ENCODE measurements at regions not wholly inside any gene's neighbourhood (a gene's known extent, or its start where the extent isn't known, plus 50 kb on each side); places are given as distances from the start of the nearest gene placed in this dataset.

DNA sequence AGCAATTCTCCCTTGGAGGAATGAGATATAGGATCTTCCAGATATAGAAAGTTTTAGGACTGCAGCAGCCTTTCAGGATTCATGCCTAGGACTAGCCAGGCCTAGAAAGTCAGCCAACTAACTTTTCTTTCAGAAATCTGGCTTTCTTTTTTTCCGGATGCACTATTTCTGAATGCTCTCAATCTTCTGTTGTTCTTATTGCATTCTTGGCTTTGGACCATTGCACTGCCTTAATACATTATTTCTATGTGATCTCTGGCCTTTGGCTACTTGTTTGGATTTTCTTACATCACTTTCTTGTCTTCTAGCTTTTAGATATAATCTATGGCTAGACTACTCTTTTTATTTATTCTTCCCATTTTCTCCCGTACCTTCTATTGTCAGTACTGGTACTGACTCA is 813.1 kb upstream of the HTR2C start:
- ATAC-seq (ENCODE audit: low read depth) (no peak), DNase-seq (ENCODE audit: low spot score) (no peak)
- no peaks in the 10 kb centered on the region for H3K4me1 ChIP-seq (ENCODE audit: insufficient read depth, poor library complexity, severe bottlenecking)
- H3K27me3 ChIP-seq (ENCODE audit: insufficient read depth, poor library complexity, severe bottlenecking), result no peaks in the 10 kb centered on the region
- TF ChIP-seq CTCF (IDR thresholded peaks at IDR 0.05; ENCODE audit: poor library complexity, severe bottlenecking), result no peak
- H3K4me3 ChIP-seq (ENCODE audit: severe bottlenecking), result no peak overlapping the region
- H3K36me3 ChIP-seq (ENCODE audit: low read depth), result no peaks in the 10 kb centered on the region
- H3K9me3 ChIP-seq (ENCODE audit: severe bottlenecking), result no peaks in the 10 kb centered on the region
- no peak overlapping the region for H3K27ac ChIP-seq (ENCODE audit: poor library complexity, severe bottlenecking)

GRCh38 chrX:113770071-113770470 is 813.8 kb upstream of the HTR2C start:
- no peak overlapping the region for H3K27ac ChIP-seq (ENCODE audit: poor library complexity, severe bottlenecking)

GRCh38 chrX:113759422-113759821 is 824.5 kb upstream of the HTR2C start:
- Histone ChIP-seq H3K27me3 (ENCODE audit: insufficient read depth, poor library complexity, severe bottlenecking) (no peaks in the 10 kb centered on the region), H3K27ac (ENCODE audit: poor library complexity, severe bottlenecking) (no peak overlapping the region), H3K36me3 (ENCODE audit: low read depth) (no peaks in the 10 kb centered on the region), H3K4me3 (ENCODE audit: severe bottlenecking) (no peak overlapping the region), H3K4me1 (ENCODE audit: insufficient read depth, poor library complexity, severe bottlenecking) (no peaks in the 10 kb centered on the region), H3K9me3 (ENCODE audit: severe bottlenecking) (no peaks in the 10 kb centered on the region)
- no peak for DNase-seq (ENCODE audit: low spot score)
- no peak for ATAC-seq (ENCODE audit: low read depth)
- TF ChIP-seq CTCF (IDR thresholded peaks at IDR 0.05; ENCODE audit: poor library complexity, severe bottlenecking), result no peak

More at GRCh38 chrX:113770071-113770470, 813.8 kb upstream of the HTR2C start:
- Histone ChIP-seq H3K4me3 (ENCODE audit: severe bottlenecking) (no peak overlapping the region), H3K36me3 (ENCODE audit: low read depth) (no peaks in the 10 kb centered on the region), H3K9me3 (ENCODE audit: severe bottlenecking) (no peaks in the 10 kb centered on the region), H3K27me3 (ENCODE audit: insufficient read depth, poor library complexity, severe bottlenecking) (no peaks in the 10 kb centered on the region), H3K4me1 (ENCODE audit: insufficient read depth, poor library complexity, severe bottlenecking) (no peaks in the 10 kb centered on the region)
- no peak for ATAC-seq (ENCODE audit: low read depth)
- DNase-seq (ENCODE audit: low spot score), result no peak
- TF ChIP-seq CTCF (IDR thresholded peaks at IDR 0.05; ENCODE audit: poor library complexity, severe bottlenecking), result no peak

DNA sequence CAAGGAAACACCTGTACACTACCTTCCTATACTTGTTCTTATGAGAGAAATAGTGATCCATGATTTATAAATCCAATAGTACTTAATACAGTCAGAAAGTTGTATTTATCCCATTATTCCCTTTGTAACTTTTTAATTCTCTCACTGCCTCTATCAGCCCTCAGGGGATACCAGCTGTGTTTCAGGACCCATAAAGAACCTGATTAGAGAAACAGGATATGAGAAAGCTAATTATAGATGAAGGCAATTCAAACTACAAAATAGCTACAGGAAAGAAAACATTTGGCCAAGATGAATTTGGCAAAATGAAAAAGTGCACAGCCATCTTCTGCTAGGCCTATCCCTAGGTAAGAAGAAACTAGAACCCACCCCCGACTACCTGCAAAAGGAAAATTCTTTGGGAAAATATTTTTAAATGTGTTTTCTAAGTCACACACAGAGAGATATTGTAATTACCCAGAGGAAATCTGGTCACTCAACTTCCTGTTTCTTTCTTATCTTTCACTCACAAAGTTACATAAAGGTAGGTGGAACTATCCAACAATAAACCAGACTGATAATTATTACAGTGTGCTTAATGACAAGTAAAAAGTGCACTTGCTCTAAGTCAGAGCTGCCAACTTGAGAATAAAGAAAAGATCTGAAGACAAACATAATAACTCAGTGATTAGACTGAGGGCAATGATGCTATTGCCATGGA is 836.5 kb upstream of the HTR2C start:
- TF ChIP-seq CTCF (IDR thresholded peaks at IDR 0.05; ENCODE audit: poor library complexity, severe bottlenecking), result no peak
- H3K9me3 ChIP-seq (ENCODE audit: severe bottlenecking), result no peaks in the 10 kb centered on the region
- H3K27me3 ChIP-seq (ENCODE audit: insufficient read depth, poor library complexity, severe bottlenecking), result no peaks in the 10 kb centered on the region
- no peak overlapping the region for H3K4me3 ChIP-seq (ENCODE audit: severe bottlenecking)
- H3K4me1 ChIP-seq (ENCODE audit: insufficient read depth, poor library complexity, severe bottlenecking), result no peaks in the 10 kb centered on the region
- no peak overlapping the region for H3K27ac ChIP-seq (ENCODE audit: poor library complexity, severe bottlenecking)
- no peaks in the 10 kb centered on the region for H3K36me3 ChIP-seq (ENCODE audit: low read depth)
- DNase-seq (ENCODE audit: low spot score), result no peak
- ATAC-seq (ENCODE audit: low read depth), result no peak

DNA sequence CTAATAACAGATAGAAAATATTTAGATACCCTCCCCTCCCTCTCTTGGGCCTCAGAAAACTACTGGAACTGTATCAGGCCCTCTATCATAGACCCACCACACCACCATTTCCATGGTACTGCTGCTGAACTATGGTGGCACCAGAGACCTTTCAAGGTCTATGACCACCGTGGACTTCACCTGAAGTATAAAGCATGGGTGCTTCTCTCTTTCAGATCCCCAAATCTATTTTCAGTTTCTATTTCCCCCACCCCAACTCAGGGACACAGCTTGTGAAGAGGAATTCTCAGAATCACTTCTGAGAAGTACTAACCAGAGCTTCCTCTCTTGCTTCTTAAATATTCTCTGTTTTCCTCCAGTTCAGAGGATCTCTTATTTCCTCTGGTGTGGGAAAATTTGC is 840.8 kb upstream of the HTR2C start:
- H3K36me3 ChIP-seq (ENCODE audit: low read depth), result no peaks in the 10 kb centered on the region
- DNase-seq (ENCODE audit: low spot score) (no peak), ATAC-seq (ENCODE audit: low read depth) (no peak)
- no peaks in the 10 kb centered on the region for H3K4me1 ChIP-seq (ENCODE audit: insufficient read depth, poor library complexity, severe bottlenecking)
- H3K9me3 ChIP-seq (ENCODE audit: severe bottlenecking), result no peaks in the 10 kb centered on the region
- H3K4me3 ChIP-seq (ENCODE audit: severe bottlenecking), result no peak overlapping the region
- TF ChIP-seq CTCF (IDR thresholded peaks at IDR 0.05; ENCODE audit: poor library complexity, severe bottlenecking), result no peak
- no peak overlapping the region for H3K27ac ChIP-seq (ENCODE audit: poor library complexity, severe bottlenecking)
- no peaks in the 10 kb centered on the region for H3K27me3 ChIP-seq (ENCODE audit: insufficient read depth, poor library complexity, severe bottlenecking)

Data from RWPE2 (cell line).